HL-60 (cell line): ENCODE measurements at regions not wholly inside any gene's neighbourhood (a gene's known extent, or its start where the extent isn't known, plus 50 kb on each side); places are given as distances from the start of the nearest gene placed in this dataset.

Source experiments
- DNase-seq, 2 experiments: peaks; one replicate each; pipeline ENCODE4 v3.0.0-alpha.2; 2010 to 2020; ENCODE audit warnings: low read depth in 1 of 2, low spot score in 1 of 2
- H3K27ac ChIP-seq: fragments of 250-450 bp; sonication (Bioruptor Pico); replicated peaks from 2 replicates; pipeline ENCODE4 v1.5.1; 2020; ENCODE audit warnings: mild to moderate bottlenecking, moderate library complexity
- H3K27me3 ChIP-seq: fragments of 250-450 bp; sonication (Bioruptor Pico); 2 replicates; pipeline ENCODE4 v1.5.1; 2021; ENCODE audit warnings: mild to moderate bottlenecking, moderate library complexity; ENCODE audit not compliant: insufficient read depth, poor library complexity, severe bottlenecking
- H3K4me3 ChIP-seq: replicated peaks from 2 replicates; pipeline ENCODE4 v1.5.1; 2011; ENCODE audit warnings: mild to moderate bottlenecking, control low read depth, low read length; ENCODE audit not compliant: insufficient read depth
- GABPA ChIP-seq: IDR thresholded peaks from 2 replicates; pipeline ENCODE4 v1.6.1; 2012; ENCODE audit warnings: low read depth
- POLR2AphosphoS5 ChIP-seq: IDR thresholded peaks from 2 replicates; pipeline ENCODE4 v1.6.1; 2012; ENCODE audit warnings: low read depth
- SPI1 ChIP-seq: IDR thresholded peaks from 2 replicates; pipeline ENCODE4 v1.6.1; 2012; ENCODE audit warnings: low read depth, mild to moderate bottlenecking, borderline replicate concordance
- TF ChIP-seq, protein P1 (sequence below): IDR thresholded peaks from 2 replicates; pipeline ENCODE4 v1.6.1; 2012; ENCODE audit warnings: low read depth; ENCODE audit not compliant: insufficient replicate concordance
- TF ChIP-seq, protein P2 (sequence below): IDR thresholded peaks from one replicate; pipeline ENCODE4 v1.5.1; 2011; ENCODE audit warnings: low read length, control low read depth, inconsistent platforms; ENCODE audit not compliant: insufficient read depth

DNA sequence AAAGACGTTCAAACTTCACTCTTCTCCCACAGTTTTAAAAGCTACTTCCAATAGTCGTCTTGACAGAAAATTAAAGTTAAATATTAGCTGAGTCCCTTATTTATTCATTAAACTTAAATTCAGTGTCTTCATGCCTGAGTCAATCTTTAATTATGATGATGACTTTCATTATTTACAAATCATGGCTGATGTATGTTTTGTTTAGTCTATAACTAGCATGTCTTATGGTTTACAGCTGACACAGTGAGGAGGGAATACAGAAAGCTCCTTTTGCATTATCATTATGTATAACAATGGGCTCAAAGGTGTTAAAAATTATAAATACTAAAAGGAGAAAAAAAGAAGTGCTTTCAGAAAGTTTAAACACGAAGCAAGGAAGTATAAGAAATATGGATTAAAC is 1333.1 kb downstream of the CDH8 start:
- TF ChIP-seq, protein P1, sequence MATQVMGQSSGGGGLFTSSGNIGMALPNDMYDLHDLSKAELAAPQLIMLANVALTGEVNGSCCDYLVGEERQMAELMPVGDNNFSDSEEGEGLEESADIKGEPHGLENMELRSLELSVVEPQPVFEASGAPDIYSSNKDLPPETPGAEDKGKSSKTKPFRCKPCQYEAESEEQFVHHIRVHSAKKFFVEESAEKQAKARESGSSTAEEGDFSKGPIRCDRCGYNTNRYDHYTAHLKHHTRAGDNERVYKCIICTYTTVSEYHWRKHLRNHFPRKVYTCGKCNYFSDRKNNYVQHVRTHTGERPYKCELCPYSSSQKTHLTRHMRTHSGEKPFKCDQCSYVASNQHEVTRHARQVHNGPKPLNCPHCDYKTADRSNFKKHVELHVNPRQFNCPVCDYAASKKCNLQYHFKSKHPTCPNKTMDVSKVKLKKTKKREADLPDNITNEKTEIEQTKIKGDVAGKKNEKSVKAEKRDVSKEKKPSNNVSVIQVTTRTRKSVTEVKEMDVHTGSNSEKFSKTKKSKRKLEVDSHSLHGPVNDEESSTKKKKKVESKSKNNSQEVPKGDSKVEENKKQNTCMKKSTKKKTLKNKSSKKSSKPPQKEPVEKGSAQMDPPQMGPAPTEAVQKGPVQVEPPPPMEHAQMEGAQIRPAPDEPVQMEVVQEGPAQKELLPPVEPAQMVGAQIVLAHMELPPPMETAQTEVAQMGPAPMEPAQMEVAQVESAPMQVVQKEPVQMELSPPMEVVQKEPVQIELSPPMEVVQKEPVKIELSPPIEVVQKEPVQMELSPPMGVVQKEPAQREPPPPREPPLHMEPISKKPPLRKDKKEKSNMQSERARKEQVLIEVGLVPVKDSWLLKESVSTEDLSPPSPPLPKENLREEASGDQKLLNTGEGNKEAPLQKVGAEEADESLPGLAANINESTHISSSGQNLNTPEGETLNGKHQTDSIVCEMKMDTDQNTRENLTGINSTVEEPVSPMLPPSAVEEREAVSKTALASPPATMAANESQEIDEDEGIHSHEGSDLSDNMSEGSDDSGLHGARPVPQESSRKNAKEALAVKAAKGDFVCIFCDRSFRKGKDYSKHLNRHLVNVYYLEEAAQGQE = no peak
- TF ChIP-seq, protein P2, sequence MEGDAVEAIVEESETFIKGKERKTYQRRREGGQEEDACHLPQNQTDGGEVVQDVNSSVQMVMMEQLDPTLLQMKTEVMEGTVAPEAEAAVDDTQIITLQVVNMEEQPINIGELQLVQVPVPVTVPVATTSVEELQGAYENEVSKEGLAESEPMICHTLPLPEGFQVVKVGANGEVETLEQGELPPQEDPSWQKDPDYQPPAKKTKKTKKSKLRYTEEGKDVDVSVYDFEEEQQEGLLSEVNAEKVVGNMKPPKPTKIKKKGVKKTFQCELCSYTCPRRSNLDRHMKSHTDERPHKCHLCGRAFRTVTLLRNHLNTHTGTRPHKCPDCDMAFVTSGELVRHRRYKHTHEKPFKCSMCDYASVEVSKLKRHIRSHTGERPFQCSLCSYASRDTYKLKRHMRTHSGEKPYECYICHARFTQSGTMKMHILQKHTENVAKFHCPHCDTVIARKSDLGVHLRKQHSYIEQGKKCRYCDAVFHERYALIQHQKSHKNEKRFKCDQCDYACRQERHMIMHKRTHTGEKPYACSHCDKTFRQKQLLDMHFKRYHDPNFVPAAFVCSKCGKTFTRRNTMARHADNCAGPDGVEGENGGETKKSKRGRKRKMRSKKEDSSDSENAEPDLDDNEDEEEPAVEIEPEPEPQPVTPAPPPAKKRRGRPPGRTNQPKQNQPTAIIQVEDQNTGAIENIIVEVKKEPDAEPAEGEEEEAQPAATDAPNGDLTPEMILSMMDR = no peak
- TF ChIP-seq GABPA = no peak
- TF ChIP-seq POLR2AphosphoS5 = no peak
- H3K27ac ChIP-seq = no peak overlapping the region
- H3K4me3 ChIP-seq = no peak overlapping the region
- DNase-seq = no peak
- H3K27me3 ChIP-seq = no peaks in the 10 kb centered on the region

DNA sequence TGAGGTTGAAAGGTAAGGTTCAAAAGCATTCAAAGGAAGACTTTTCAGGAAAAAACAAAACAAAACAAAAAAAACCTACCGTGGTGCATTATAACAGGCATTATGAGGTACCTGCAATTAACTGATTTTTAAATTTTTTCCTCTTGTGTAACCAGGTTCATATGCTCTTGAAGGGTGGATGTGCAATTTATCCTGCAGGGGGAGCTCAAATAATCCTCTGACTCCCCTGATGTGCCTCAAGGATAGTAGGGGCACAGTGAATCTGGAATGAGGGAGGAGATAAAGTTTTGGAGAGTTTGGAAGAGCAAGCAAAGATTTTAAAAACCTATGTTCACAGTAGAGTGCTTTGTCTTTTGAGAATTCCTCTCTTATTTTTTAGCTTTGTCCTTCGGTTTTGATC is 1349.4 kb downstream of the CDH8 start:
- Histone ChIP-seq H3K4me3 (no peak overlapping the region), H3K27me3 (no peaks in the 10 kb centered on the region), H3K27ac (no peak overlapping the region)
- no peak for DNase-seq
- TF ChIP-seq SPI1 (no peak), POLR2AphosphoS5 (no peak)
- TF ChIP-seq, protein P1 = no peak

DNA sequence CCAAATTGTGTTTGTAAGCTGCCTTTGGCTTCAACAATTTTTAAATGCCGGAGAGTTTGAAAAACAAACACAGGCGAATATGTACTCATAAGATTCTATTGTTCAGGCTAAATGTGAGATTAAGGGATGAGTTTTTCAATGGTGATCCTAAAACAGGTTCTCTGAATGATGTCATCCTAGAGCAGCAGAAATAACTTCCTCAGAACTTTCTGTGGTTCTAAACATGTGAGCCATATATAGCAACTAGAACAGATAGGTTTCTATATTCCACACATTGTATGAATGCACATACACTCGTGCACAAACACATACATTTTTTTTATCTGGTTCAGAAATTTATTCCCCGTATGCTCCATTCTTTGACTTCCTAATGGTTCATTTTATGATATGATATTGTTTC is 1352.2 kb downstream of the CDH8 start:
- no peaks in the 10 kb centered on the region for H3K27me3 ChIP-seq
- no peak overlapping the region for H3K27ac ChIP-seq
- TF ChIP-seq, protein P2 = no peak
- TF ChIP-seq SPI1 (no peak), GABPA (no peak), POLR2AphosphoS5 (no peak)
- TF ChIP-seq, protein P1 = no peak
- no peak for DNase-seq
- no peak overlapping the region for H3K4me3 ChIP-seq

DNA sequence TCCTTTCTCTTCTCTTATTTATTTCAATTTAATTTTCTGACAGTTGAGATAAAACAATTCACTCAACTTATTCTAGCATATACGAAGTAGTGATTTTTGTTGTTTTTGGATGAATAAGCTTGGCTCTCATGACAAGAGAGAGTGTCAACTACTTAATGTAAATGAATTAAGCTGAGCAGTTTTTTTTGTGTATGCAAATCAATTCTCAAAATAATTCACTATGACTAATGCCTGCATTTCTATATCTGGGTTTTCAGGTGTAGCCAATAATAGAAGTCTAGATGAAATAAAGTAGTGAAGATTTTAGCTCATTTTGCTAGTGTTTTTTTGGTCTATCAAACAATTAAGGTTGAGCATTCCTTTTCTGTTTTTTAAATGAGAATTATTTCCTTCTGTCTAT is 1354.0 kb downstream of the CDH8 start:
- no peak overlapping the region for H3K27ac ChIP-seq
- H3K27me3 ChIP-seq = no peaks in the 10 kb centered on the region
- no peak for DNase-seq
- no peak for TF ChIP-seq GABPA
- TF ChIP-seq POLR2AphosphoS5 = no peak
- TF ChIP-seq, protein P2 = no peak
- no peak for TF ChIP-seq SPI1
- TF ChIP-seq, protein P1 = no peak
- H3K4me3 ChIP-seq = no peak overlapping the region
